PC-9 (cell line): ENCODE measurements at regions not wholly inside any gene's neighbourhood (a gene's known extent, or its start where the extent isn't known, plus 50 kb on each side); places are given as distances from the start of the nearest gene placed in this dataset.

Experiments
- CTCF ChIP-seq: fragments of 200-600 bp; sonication (generic); conservative IDR thresholded peaks from 2 replicates; pipeline ENCODE4 v1.6.1; 2017; ENCODE audit warnings: mixed run types, antibody characterized with exemption, mild to moderate bottlenecking, moderate library complexity
- EZH2 ChIP-seq: fragments of 200-600 bp; sonication (generic); IDR thresholded peaks from 2 replicates; pipeline ENCODE4 v1.8.0; 2017; ENCODE audit warnings: antibody characterized with exemption, low read depth

DNA sequence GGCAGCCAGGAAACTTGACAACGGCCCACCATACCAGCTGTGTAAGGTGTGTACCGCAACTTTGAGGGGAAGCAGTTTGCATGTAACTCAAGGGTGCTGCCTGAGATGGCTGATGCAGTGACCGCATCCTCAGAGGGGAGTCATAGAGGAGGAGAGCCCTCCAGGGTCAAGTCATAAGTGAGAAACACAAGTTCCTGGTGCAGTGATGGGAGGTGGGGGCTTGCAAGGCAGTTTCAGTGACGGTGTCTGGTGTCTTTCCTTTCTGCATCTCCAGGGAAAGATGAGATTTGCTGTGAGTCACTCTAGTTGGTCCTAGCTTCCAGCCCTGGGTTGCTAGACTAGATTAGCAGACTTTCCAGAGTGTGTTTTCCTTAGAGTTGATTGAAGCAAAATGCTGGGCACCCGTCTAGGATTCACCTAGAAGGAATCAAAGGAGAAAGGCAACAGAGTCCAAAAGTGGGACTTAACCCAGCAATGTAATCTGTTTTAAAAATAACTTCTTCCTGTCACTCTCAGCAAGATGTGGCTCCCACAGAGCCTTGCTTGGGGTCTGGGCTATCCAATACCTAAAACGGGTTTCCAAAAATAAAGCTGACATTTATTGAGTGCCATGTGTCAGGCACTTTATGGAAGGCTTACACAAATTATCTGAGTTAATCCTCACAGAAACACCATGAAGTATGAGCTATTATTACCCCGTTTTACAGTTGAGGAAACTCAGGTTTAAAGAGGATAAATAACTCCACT is 265.4 kb upstream of the PLET1 start:
- TF ChIP-seq CTCF (no peak), EZH2 (no peak)
